Neural progenitor cell (in vitro differentiated cells): ENCODE measurements at regions not wholly inside any gene's neighbourhood (a gene's known extent, or its start where the extent isn't known, plus 50 kb on each side); places are given as distances from the start of the nearest gene placed in this dataset.
A peak's percentile ranks its signal among the peaks of the same experiment; 100 is the strongest.
"Not testable (repeated sequence)": the region's sequence is repeated elsewhere in the genome, so short reads cannot be mapped to it uniquely, and the experiment has no call there.

Source experiments
- DNase-seq: peaks from one replicate; pipeline ENCODE4 v3.0.0-alpha.2; 2016; ENCODE audit warnings: low spot score
- H2AFZ ChIP-seq: fragments of 200-600 bp; sonication (generic); replicated peaks from 2 replicates; pipeline ENCODE4 v1.6.1; 2016; ENCODE audit warnings: antibody characterized with exemption
- H3F3A ChIP-seq: fragments of 200-600 bp; sonication (generic); 2 replicates; pipeline ENCODE4 v1.6.1; 2016; ENCODE audit warnings: antibody characterized with exemption, low read depth
- H3K27ac ChIP-seq: fragments of 200-600 bp; sonication (generic); 2 replicates; pipeline ENCODE4 v1.5.1; 2016; ENCODE audit warnings: mild to moderate bottlenecking
- H3K27me3 ChIP-seq: fragments of 200-600 bp; sonication (generic); 2 replicates; pipeline ENCODE4 v1.6.1; 2016; ENCODE audit warnings: mild to moderate bottlenecking, moderate library complexity
- H3K36me3 ChIP-seq: fragments of 200-600 bp; sonication (generic); 2 replicates; pipeline ENCODE4 v1.5.1; 2016
- H3K4me1 ChIP-seq: fragments of 200-600 bp; sonication (generic); 2 replicates; pipeline ENCODE4 v1.6.1; 2016; ENCODE audit warnings: mixed run types
- H3K4me2 ChIP-seq: fragments of 200-600 bp; sonication (generic); 2 replicates; pipeline ENCODE4 v1.6.1; 2016
- H3K4me3 ChIP-seq: fragments of 200-600 bp; sonication (generic); 2 replicates; pipeline ENCODE4 v1.5.1; 2016
- H3K79me2 ChIP-seq: fragments of 200-600 bp; sonication (generic); 2 replicates; pipeline ENCODE4 v1.6.1; 2016; ENCODE audit warnings: low read depth
- H3K9ac ChIP-seq: fragments of 200-600 bp; sonication (generic); 2 replicates; pipeline ENCODE4 v1.6.1; 2016
- H3K9me3 ChIP-seq: fragments of 200-600 bp; sonication (generic); 2 replicates; pipeline ENCODE4 v1.5.1; 2016; ENCODE audit warnings: low read depth
- H4K20me1 ChIP-seq: fragments of 200-600 bp; sonication (generic); 2 replicates; pipeline ENCODE4 v1.6.1; 2016; ENCODE audit warnings: low read depth
- H3K27ac Mint-ChIP-seq: 3 replicates; pipeline ENCODE4 v1.8.0; 2021; ENCODE audit warnings: mixed read lengths
- H3K27me3 Mint-ChIP-seq: 2 replicates; pipeline ENCODE4 v1.8.0; 2022; ENCODE audit warnings: low read depth, mild to moderate bottlenecking, inconsistent platforms, moderate library complexity, mixed read lengths; ENCODE audit not compliant: insufficient read depth
- H3K36me3 Mint-ChIP-seq: 3 replicates; pipeline ENCODE4 v1.8.0; 2021; ENCODE audit warnings: mixed read lengths
- H3K4me1 Mint-ChIP-seq: 3 replicates; pipeline ENCODE4 v1.8.0; 2021; ENCODE audit warnings: mixed read lengths
- H3K4me3 Mint-ChIP-seq: 3 replicates; pipeline ENCODE4 v1.8.0; 2021; ENCODE audit warnings: mild to moderate bottlenecking, moderate library complexity, mixed read lengths
- H3K9me3 Mint-ChIP-seq: 3 replicates; pipeline ENCODE4 v1.8.0; 2020; ENCODE audit warnings: mixed read lengths
- EZH2 ChIP-seq: fragments of 200-600 bp; sonication (generic); IDR thresholded peaks from 2 replicates; pipeline ENCODE4 v1.6.1; 2017; ENCODE audit warnings: antibody characterized with exemption, mild to moderate bottlenecking, moderate library complexity
- EZH2phosphoT487 ChIP-seq: fragments of 200-600 bp; sonication (generic); IDR thresholded peaks from 2 replicates; pipeline ENCODE4 v1.6.1; 2017; ENCODE audit warnings: antibody characterized with exemption
- TF ChIP-seq, protein P1 (sequence below): fragments of 200-600 bp; sonication (generic); IDR thresholded peaks from 2 replicates; pipeline ENCODE4 v1.5.1; 2017; ENCODE audit warnings: antibody characterized with exemption, mild to moderate bottlenecking

DNA sequence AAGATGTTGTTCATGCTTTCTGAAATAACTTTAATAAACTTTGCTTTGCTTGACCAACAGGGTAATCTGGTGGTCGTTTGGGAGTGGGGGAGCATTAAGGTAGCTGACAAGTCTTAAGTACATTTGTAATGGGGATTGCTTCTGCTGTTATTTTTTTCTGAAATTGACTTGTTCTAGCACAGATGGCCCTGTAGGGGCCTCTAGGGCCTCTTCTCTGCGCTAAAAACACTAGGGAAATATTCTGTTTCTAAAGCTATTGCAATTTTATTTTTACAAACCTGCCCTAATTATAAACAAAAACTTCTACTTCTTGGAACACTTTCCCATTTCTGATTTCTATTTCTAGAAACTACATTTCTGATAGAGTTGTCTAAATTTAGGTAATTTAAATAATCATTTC lies 191.3 kb upstream of the KCNJ3 start:
- Histone ChIP-seq H3F3A (no peaks in the 10 kb centered on the region), H2AFZ (no peak overlapping the region), H3K4me3 (no peak overlapping the region), H3K9ac (no peak overlapping the region), H3K27ac (no peak overlapping the region), H3K4me2 (no peak overlapping the region), H4K20me1 (no peaks in the 10 kb centered on the region), H3K9me3 (no peaks in the 10 kb centered on the region), H3K27me3 (no peaks in the 10 kb centered on the region), H3K36me3 (no peaks in the 10 kb centered on the region), H3K79me2 (no peaks in the 10 kb centered on the region), H3K4me1 (no peaks in the 10 kb centered on the region)
- Mint-ChIP-seq H3K9me3 (no peaks in the 10 kb centered on the region), H3K36me3 (no peaks in the 10 kb centered on the region), H3K4me3 (no peak overlapping the region), H3K4me1 (peaks cover 6% of the 10 kb centered on the region), H3K27me3 (peaks cover 3% of the 10 kb centered on the region), H3K27ac (no peak overlapping the region)
- TF ChIP-seq, protein P1, sequence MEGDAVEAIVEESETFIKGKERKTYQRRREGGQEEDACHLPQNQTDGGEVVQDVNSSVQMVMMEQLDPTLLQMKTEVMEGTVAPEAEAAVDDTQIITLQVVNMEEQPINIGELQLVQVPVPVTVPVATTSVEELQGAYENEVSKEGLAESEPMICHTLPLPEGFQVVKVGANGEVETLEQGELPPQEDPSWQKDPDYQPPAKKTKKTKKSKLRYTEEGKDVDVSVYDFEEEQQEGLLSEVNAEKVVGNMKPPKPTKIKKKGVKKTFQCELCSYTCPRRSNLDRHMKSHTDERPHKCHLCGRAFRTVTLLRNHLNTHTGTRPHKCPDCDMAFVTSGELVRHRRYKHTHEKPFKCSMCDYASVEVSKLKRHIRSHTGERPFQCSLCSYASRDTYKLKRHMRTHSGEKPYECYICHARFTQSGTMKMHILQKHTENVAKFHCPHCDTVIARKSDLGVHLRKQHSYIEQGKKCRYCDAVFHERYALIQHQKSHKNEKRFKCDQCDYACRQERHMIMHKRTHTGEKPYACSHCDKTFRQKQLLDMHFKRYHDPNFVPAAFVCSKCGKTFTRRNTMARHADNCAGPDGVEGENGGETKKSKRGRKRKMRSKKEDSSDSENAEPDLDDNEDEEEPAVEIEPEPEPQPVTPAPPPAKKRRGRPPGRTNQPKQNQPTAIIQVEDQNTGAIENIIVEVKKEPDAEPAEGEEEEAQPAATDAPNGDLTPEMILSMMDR = peak; percentile 28
- no peak for TF ChIP-seq EZH2phosphoT487
- no peak for DNase-seq

DNA sequence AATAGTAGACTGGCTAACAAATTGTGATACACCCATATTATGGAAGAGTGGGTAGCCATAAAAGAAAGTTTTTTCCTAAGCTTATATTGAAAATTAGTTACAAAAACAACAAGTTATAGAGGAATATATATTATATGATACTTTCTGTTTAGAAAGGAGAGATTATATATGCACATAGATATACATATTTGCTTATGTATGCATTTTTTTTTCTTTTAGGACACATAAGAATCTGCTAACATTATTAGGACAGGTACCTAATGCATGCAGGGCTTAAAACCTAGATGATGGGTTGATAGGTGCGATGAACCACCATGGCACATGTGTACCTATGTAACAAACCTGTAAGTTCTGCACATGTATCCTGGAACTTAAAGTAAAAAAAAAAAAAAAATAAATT lies 179.6 kb upstream of the KCNJ3 start:
- H3K36me3 ChIP-seq = no peaks in the 10 kb centered on the region
- no peak for TF ChIP-seq EZH2
- TF ChIP-seq EZH2phosphoT487 = no peak
- TF ChIP-seq, protein P1 = no peak
- H3K36me3 Mint-ChIP-seq = no peaks in the 10 kb centered on the region
- H3K4me2 ChIP-seq = no peak overlapping the region
- no peaks in the 10 kb centered on the region for H3F3A ChIP-seq
- H2AFZ ChIP-seq = no peak overlapping the region
- no peaks in the 10 kb centered on the region for H4K20me1 ChIP-seq
- H3K9ac ChIP-seq = no peak overlapping the region
- no peaks in the 10 kb centered on the region for H3K4me1 Mint-ChIP-seq
- peaks cover 2% of the 10 kb centered on the region for H3K27me3 Mint-ChIP-seq
- no peaks in the 10 kb centered on the region for H3K9me3 ChIP-seq
- H3K27ac ChIP-seq = no peak overlapping the region
- H3K79me2 ChIP-seq = no peaks in the 10 kb centered on the region
- no peaks in the 10 kb centered on the region for H3K27me3 ChIP-seq
- no peak overlapping the region for H3K4me3 ChIP-seq
- H3K27ac Mint-ChIP-seq = no peak overlapping the region
- H3K4me1 ChIP-seq = no peaks in the 10 kb centered on the region
- DNase-seq = no peak
- no peaks in the 10 kb centered on the region for H3K9me3 Mint-ChIP-seq
- no peak overlapping the region for H3K4me3 Mint-ChIP-seq

DNA sequence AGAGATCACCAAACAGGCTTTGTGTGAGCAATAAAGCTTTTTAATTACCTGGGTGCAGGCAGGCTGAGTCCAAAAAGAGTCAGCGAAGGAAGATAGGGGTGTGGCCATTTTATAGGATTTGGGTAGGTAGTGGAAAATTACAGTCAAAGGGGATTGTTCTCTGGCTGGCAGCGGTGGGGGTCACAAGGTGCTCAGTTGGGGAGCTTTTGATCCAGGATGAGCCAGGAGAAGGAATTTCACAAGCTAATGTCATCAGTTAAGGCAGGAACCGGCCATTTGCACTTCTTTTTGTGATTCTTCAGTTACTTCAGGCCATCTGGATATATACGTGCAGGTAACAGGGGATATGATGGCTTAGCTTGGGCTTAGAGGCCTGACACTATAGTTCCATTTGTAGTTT lies 177.5 kb upstream of the KCNJ3 start:
- not testable (repeated sequence) for DNase-seq, H3K4me3 Mint-ChIP-seq, H3K27ac ChIP-seq, H3F3A ChIP-seq, H3K9me3 Mint-ChIP-seq, H3K4me1 Mint-ChIP-seq, H4K20me1 ChIP-seq, H3K4me3 ChIP-seq, H2AFZ ChIP-seq, H3K9ac ChIP-seq, H3K27me3 ChIP-seq, H3K27ac Mint-ChIP-seq, H3K9me3 ChIP-seq, H3K4me2 ChIP-seq, H3K79me2 ChIP-seq, H3K27me3 Mint-ChIP-seq, H3K36me3 ChIP-seq, H3K4me1 ChIP-seq, H3K36me3 Mint-ChIP-seq

DNA sequence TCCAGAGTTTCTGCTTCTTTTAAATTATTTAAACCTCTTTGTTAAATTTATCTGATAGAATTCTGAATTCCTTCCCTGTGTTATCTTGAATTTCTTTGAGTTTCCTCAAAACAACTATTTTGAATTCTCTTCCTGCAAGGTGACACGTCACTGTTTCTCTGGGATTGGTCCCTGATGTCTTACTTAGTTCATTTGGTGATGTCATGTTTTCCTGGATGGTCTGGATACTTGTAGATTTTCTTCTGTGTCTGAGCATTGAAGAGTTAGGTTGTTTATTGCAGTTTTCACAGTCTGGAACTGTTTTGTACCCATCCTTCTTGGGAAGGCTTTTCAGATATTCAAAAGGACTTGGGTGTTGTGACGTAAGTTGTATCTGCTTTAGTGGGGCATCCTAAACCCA lies 172.3 kb upstream of the KCNJ3 start:
- no peak for DNase-seq
- Histone ChIP-seq H3K36me3 (no peaks in the 10 kb centered on the region), H2AFZ (no peak overlapping the region), H3K27ac (no peak overlapping the region), H3K9ac (no peak overlapping the region), H4K20me1 (no peaks in the 10 kb centered on the region), H3K4me3 (no peak overlapping the region), H3K79me2 (no peaks in the 10 kb centered on the region), H3K4me1 (no peaks in the 10 kb centered on the region), H3F3A (no peaks in the 10 kb centered on the region), H3K9me3 (no peaks in the 10 kb centered on the region), H3K4me2 (no peak overlapping the region), H3K27me3 (no peaks in the 10 kb centered on the region)
- TF ChIP-seq, protein P1 = no peak
- TF ChIP-seq EZH2phosphoT487 = no peak
- no peak for TF ChIP-seq EZH2
- Mint-ChIP-seq H3K4me3 (no peak overlapping the region), H3K9me3 (no peaks in the 10 kb centered on the region), H3K27me3 (peaks cover under 1% of the 10 kb centered on the region), H3K27ac (no peak overlapping the region), H3K4me1 (no peaks in the 10 kb centered on the region), H3K36me3 (no peaks in the 10 kb centered on the region)
